Activated naive CD8-positive, alpha-beta T cell treated with anti-CD3 and anti-CD28 coated beads for 36 hours (primary cell): ENCODE measurements at regions not wholly inside any gene's neighbourhood (a gene's known extent, or its start where the extent isn't known, plus 50 kb on each side); places are given as distances from the start of the nearest gene placed in this dataset.
"Not testable (repeated sequence)": the region's sequence is repeated elsewhere in the genome, so short reads cannot be mapped to it uniquely, and the experiment has no call there.

ENCODE experiments used
- DNase-seq: peaks from one replicate; pipeline ENCODE4 v3.0.0; 2021
- H3K27ac Mint-ChIP-seq: one replicate; pipeline ENCODE4 v1.8.0; 2022; ENCODE audit warnings: mild to moderate bottlenecking, moderate library complexity, mixed read lengths
- H3K27me3 Mint-ChIP-seq: one replicate; pipeline ENCODE4 v1.8.0; 2022; ENCODE audit warnings: mild to moderate bottlenecking, mixed read lengths
- H3K36me3 Mint-ChIP-seq: one replicate; pipeline ENCODE4 v1.8.0; 2021; ENCODE audit warnings: mild to moderate bottlenecking, mixed read lengths
- H3K4me1 Mint-ChIP-seq: one replicate; pipeline ENCODE4 v1.8.0; 2021; ENCODE audit warnings: mixed read lengths
- H3K4me3 Mint-ChIP-seq: one replicate; pipeline ENCODE4 v1.8.0; 2022; ENCODE audit warnings: mild to moderate bottlenecking, moderate library complexity, mixed read lengths
- H3K9me3 Mint-ChIP-seq: one replicate; pipeline ENCODE4 v1.8.0; 2022; ENCODE audit warnings: mixed read lengths

GRCh38 chr7:68200051-68200670 lies 1203.5 kb downstream of the TYW1 start:
- no peaks in the 10 kb centered on the region for H3K4me1 Mint-ChIP-seq
- no peak for DNase-seq
- no peaks in the 10 kb centered on the region for H3K36me3 Mint-ChIP-seq
- H3K9me3 Mint-ChIP-seq, result peaks cover 7% of the 10 kb centered on the region
- H3K4me3 Mint-ChIP-seq, result no peak overlapping the region
- no peaks in the 10 kb centered on the region for H3K27me3 Mint-ChIP-seq
- no peak overlapping the region for H3K27ac Mint-ChIP-seq

- Mint-ChIP-seq H3K9me3 (peaks cover 8% of the 10 kb centered on the region), H3K27ac (no peak overlapping the region), H3K4me3 (no peak overlapping the region), H3K36me3 (no peaks in the 10 kb centered on the region), H3K27me3 (no peaks in the 10 kb centered on the region), H3K4me1 (no peaks in the 10 kb centered on the region)
- no peak for DNase-seq
Observed at GRCh38 chr7:68203251-68203650, 1206.6 kb downstream of the TYW1 start.

- Mint-ChIP-seq H3K36me3 (no peaks in the 10 kb centered on the region), H3K9me3 (peaks cover 11% of the 10 kb centered on the region), H3K27ac (no peak overlapping the region), H3K4me1 (no peaks in the 10 kb centered on the region), H3K4me3 (no peak overlapping the region), H3K27me3 (no peaks in the 10 kb centered on the region)
- no peak for DNase-seq
Observed at GRCh38 chr7:68205826-68206225, 1209.2 kb downstream of the TYW1 start.

GRCh38 chr7:68206946-68207485 lies 1210.4 kb downstream of the TYW1 start:
- Mint-ChIP-seq H3K4me3 (no peak overlapping the region), H3K36me3 (no peaks in the 10 kb centered on the region), H3K9me3 (peaks cover 9% of the 10 kb centered on the region), H3K4me1 (no peaks in the 10 kb centered on the region), H3K27me3 (no peaks in the 10 kb centered on the region), H3K27ac (no peak overlapping the region)
- DNase-seq, result no peak

- no peak for DNase-seq
- no peaks in the 10 kb centered on the region for H3K27me3 Mint-ChIP-seq
- peaks cover 8% of the 10 kb centered on the region for H3K9me3 Mint-ChIP-seq
- no peaks in the 10 kb centered on the region for H3K36me3 Mint-ChIP-seq
- no peak overlapping the region for H3K4me3 Mint-ChIP-seq
- H3K4me1 Mint-ChIP-seq, result no peaks in the 10 kb centered on the region
- H3K27ac Mint-ChIP-seq, result no peak overlapping the region
Observed at GRCh38 chr7:68207676-68208075, 1211.0 kb downstream of the TYW1 start.

- no peaks in the 10 kb centered on the region for H3K27me3 Mint-ChIP-seq
- no peak overlapping the region for H3K4me3 Mint-ChIP-seq
- no peak for DNase-seq
- H3K27ac Mint-ChIP-seq, result no peak overlapping the region
- no peaks in the 10 kb centered on the region for H3K36me3 Mint-ChIP-seq
- peaks cover 6% of the 10 kb centered on the region for H3K9me3 Mint-ChIP-seq
- H3K4me1 Mint-ChIP-seq, result no peaks in the 10 kb centered on the region
Observed at GRCh38 chr7:68209486-68209885, 1212.9 kb downstream of the TYW1 start.

- Mint-ChIP-seq H3K9me3 (peaks cover 6% of the 10 kb centered on the region), H3K27ac (no peak overlapping the region), H3K36me3 (no peaks in the 10 kb centered on the region), H3K4me3 (no peak overlapping the region), H3K27me3 (no peaks in the 10 kb centered on the region), H3K4me1 (no peaks in the 10 kb centered on the region)
- DNase-seq, result no peak
Observed at GRCh38 chr7:68213838-68214237, 1217.2 kb downstream of the TYW1 start.

- Mint-ChIP-seq H3K4me1 (no peaks in the 10 kb centered on the region), H3K36me3 (no peaks in the 10 kb centered on the region), H3K27ac (no peak overlapping the region), H3K9me3 (peaks cover 3% of the 10 kb centered on the region), H3K27me3 (no peaks in the 10 kb centered on the region), H3K4me3 (no peak overlapping the region)
- DNase-seq, result no peak
Observed at GRCh38 chr7:68216051-68216450, 1219.4 kb downstream of the TYW1 start.

- Mint-ChIP-seq H3K27me3 (no peaks in the 10 kb centered on the region), H3K9me3 (peaks cover 2% of the 10 kb centered on the region), H3K4me1 (no peaks in the 10 kb centered on the region), H3K27ac (no peak overlapping the region), H3K4me3 (no peak overlapping the region), H3K36me3 (no peaks in the 10 kb centered on the region)
- no peak for DNase-seq
Observed at GRCh38 chr7:68217426-68217825, 1220.8 kb downstream of the TYW1 start.

- H3K27me3 Mint-ChIP-seq, result no peaks in the 10 kb centered on the region
- H3K36me3 Mint-ChIP-seq, result no peaks in the 10 kb centered on the region
- H3K4me3 Mint-ChIP-seq, result no peak overlapping the region
- no peaks in the 10 kb centered on the region for H3K4me1 Mint-ChIP-seq
- H3K27ac Mint-ChIP-seq, result no peak overlapping the region
- DNase-seq, result no peak
- peaks cover 1% of the 10 kb centered on the region for H3K9me3 Mint-ChIP-seq
Observed at GRCh38 chr7:68218461-68218860, 1221.8 kb downstream of the TYW1 start.

- Mint-ChIP-seq H3K4me3 (no peak overlapping the region), H3K36me3 (no peaks in the 10 kb centered on the region), H3K27me3 (no peaks in the 10 kb centered on the region), H3K27ac (no peak overlapping the region), H3K4me1 (no peaks in the 10 kb centered on the region), H3K9me3 (peaks cover 1% of the 10 kb centered on the region)
- DNase-seq, result no peak
Observed at GRCh38 chr7:68222311-68222710, 1225.7 kb downstream of the TYW1 start.

- no peak for DNase-seq
- Mint-ChIP-seq H3K4me3 (no peak overlapping the region), H3K36me3 (no peaks in the 10 kb centered on the region), H3K9me3 (no peaks in the 10 kb centered on the region), H3K27ac (no peak overlapping the region), H3K27me3 (no peaks in the 10 kb centered on the region), H3K4me1 (no peaks in the 10 kb centered on the region)
Observed at GRCh38 chr7:68224041-68224741, 1227.6 kb downstream of the TYW1 start.

GRCh38 chr7:68231011-68231410 lies 1234.4 kb downstream of the TYW1 start:
- not testable (repeated sequence) for H3K27ac Mint-ChIP-seq, H3K4me1 Mint-ChIP-seq, DNase-seq, H3K27me3 Mint-ChIP-seq, H3K36me3 Mint-ChIP-seq, H3K4me3 Mint-ChIP-seq
- H3K9me3 Mint-ChIP-seq, result peaks cover 10% of the 10 kb centered on the region

- H3K27ac Mint-ChIP-seq, result no peak overlapping the region
- no peak for DNase-seq
- H3K4me1 Mint-ChIP-seq, result no peaks in the 10 kb centered on the region
- H3K27me3 Mint-ChIP-seq, result no peaks in the 10 kb centered on the region
- H3K36me3 Mint-ChIP-seq, result no peaks in the 10 kb centered on the region
- peaks cover 13% of the 10 kb centered on the region for H3K9me3 Mint-ChIP-seq
- H3K4me3 Mint-ChIP-seq, result no peak overlapping the region
Observed at GRCh38 chr7:68235937-68236336, 1239.3 kb downstream of the TYW1 start.

GRCh38 chr7:68238204-68238805 lies 1241.7 kb downstream of the TYW1 start:
- H3K27ac Mint-ChIP-seq, result no peak overlapping the region
- H3K27me3 Mint-ChIP-seq, result no peaks in the 10 kb centered on the region
- no peak overlapping the region for H3K4me3 Mint-ChIP-seq
- no peak for DNase-seq
- H3K9me3 Mint-ChIP-seq, result peaks cover 18% of the 10 kb centered on the region
- no peaks in the 10 kb centered on the region for H3K36me3 Mint-ChIP-seq
- no peaks in the 10 kb centered on the region for H3K4me1 Mint-ChIP-seq

- Mint-ChIP-seq H3K27me3 (no peaks in the 10 kb centered on the region), H3K9me3 (peaks cover 8% of the 10 kb centered on the region), H3K4me1 (no peaks in the 10 kb centered on the region), H3K4me3 (no peak overlapping the region), H3K36me3 (no peaks in the 10 kb centered on the region), H3K27ac (no peak overlapping the region)
- no peak for DNase-seq
Observed at GRCh38 chr7:68243128-68243527, 1246.5 kb downstream of the TYW1 start.
